ENCODE measurements at regions not wholly inside any gene's neighbourhood (a gene's known extent, or its start where the extent isn't known, plus 50 kb on each side); places are given as distances from the start of the nearest gene placed in this dataset.

- no peak for TF ChIP-seq EZH2phosphoT487 (IDR thresholded peaks at IDR 0.05; ENCODE audit: borderline replicate concordance, low read length)
- TF ChIP-seq, protein P1, sequence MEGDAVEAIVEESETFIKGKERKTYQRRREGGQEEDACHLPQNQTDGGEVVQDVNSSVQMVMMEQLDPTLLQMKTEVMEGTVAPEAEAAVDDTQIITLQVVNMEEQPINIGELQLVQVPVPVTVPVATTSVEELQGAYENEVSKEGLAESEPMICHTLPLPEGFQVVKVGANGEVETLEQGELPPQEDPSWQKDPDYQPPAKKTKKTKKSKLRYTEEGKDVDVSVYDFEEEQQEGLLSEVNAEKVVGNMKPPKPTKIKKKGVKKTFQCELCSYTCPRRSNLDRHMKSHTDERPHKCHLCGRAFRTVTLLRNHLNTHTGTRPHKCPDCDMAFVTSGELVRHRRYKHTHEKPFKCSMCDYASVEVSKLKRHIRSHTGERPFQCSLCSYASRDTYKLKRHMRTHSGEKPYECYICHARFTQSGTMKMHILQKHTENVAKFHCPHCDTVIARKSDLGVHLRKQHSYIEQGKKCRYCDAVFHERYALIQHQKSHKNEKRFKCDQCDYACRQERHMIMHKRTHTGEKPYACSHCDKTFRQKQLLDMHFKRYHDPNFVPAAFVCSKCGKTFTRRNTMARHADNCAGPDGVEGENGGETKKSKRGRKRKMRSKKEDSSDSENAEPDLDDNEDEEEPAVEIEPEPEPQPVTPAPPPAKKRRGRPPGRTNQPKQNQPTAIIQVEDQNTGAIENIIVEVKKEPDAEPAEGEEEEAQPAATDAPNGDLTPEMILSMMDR (IDR thresholded peaks at IDR 0.05; ENCODE audit: low read depth, low read length, poor library complexity, severe bottlenecking) = no peak
Measured at GRCh38 chr6:14646371-14646770, 528.8 kb downstream of the CD83 start.
